NCI-H2196 treated with DMSO at 0.1 percent for 48 hours (cell line): ENCODE measurements at regions not wholly inside any gene's neighbourhood (a gene's known extent, or its start where the extent isn't known, plus 50 kb on each side); places are given as distances from the start of the nearest gene placed in this dataset.
"Not testable (repeated sequence)": the region's sequence is repeated elsewhere in the genome, so short reads cannot be mapped to it uniquely, and the experiment has no call there.

ENCODE experiments used
- DNase-seq: peaks from one replicate; lab custom pipeline; 2025; ENCODE audit not compliant: unreplicated experiment; lab: John Stamatoyannopoulos, UW

DNA sequence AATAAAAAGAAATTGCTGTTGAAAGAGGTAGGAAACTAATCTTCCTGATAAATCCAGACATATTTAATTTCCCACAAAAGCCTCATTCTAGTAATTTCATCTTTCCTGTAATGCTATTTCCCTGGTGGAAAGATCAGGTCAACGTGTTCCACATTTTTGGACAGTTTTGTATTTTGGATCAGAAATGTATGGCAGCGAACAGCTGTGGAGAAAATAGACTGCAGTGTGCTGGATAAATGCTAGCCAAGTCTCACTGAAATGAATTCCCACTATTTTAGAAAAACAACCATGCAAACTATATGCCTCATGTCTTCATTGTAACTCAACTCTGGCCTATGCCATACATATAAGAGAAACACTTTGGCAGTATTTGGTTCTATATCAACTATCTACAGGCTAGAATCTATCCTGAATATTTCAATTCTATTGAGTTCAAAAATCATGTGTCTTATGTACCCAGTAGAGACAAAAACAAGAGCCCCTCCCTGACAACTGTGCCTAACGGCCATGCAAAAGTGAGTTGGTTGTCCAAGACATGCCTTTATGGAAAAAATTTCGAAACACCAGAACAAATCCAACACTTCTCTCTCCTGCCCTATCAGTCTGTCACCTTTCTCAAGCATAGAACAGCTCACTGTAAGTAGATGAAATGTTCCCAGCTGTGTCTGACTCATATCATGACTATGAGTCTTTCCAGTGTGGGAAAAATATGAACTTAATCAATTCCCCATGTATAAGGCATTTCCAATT, 191.3 kb upstream of the NREP start:
- no peak for DNase-seq

DNA sequence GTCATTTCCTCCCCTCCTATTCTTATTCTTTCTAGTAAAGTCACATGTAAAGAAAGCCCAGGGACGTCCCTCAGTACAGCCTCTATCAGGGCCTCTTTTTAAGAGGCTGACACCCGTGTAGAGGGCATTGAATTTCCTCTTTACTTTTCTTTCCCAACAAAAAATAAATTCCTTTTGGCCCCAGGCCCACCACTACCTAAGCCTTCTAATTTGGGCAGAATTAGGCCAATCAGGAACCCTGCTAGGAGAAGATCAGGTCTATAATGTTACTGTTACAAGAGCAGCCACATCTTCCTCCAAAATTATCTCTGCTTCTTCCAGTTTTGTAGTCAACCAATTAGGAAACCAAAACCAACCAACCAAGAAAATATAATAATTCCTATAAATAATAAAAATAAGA, 189.6 kb upstream of the NREP start:
- DNase-seq, result no peak

DNA sequence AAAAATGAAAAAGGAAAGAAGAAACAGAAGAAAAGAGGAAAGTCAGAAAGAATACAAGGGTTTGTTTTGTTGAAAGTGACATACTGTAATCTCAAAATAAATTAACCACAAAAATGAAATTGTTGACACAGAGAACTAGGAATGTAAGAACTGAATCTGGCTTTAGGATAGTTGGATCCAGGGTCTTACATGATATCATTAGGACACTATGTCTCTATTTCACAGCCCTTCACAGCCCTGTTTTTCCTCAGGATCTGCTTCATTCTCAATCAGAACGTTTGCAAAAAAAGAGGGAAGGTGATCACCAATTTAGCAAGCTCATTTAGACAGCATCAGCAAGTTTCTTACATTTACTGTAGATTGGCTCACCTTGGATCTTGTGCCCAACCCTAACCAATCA, 188.5 kb upstream of the NREP start:
- DNase-seq, result no peak

DNA sequence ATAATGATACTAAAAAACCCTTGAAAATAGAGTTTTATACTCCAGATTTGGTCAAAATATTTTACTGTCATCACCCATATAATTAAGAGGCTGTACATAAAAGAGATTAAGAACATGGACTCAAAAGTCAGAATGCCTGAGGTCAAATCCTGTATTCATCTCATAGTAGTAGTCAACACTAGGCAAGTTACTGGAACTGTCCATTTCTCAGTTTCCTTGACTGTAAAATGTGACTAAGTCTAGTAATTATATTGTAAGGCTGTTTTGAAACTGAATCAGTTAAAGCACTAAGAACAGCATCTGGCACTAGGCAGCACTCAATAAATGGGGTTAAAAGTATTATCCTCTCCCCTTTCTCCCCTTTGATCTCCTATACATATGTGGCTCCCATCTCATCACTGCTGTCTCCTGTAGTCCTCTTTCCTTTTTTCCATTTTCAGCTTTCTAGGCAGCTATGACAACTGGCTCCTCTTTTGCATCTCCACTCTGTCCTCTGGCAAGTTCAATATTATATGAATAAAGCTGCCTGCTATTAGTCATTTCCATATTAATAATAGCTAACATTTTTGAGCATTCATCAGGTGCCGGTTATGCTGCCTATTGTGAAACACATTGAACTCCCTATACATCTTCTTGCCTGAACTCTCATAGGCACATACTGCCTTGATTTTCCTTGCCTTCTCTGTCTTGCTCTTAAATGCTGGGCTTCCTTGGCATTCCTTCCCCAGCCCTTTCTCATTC, 185.8 kb upstream of the NREP start:
- DNase-seq, result no peak

DNA sequence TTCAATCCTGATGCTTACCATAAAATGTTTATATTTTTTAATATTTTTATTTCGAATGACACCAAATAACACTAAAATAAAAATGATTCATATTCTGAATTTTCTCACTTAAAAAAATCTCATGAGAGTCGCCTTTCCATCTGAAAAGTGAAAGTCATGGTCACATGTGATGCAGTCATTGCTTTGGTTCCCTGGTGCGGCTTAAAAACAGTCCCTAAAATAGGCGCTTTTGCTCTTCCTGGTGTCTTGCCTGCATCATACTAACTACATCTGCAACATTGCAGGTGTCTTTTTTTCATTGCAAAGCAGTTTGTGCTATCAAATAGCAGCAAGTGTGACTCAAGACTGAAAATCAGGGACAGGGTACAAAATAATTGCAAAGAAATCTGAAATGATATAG, 185.2 kb upstream of the NREP start:
- DNase-seq, result no peak

DNA sequence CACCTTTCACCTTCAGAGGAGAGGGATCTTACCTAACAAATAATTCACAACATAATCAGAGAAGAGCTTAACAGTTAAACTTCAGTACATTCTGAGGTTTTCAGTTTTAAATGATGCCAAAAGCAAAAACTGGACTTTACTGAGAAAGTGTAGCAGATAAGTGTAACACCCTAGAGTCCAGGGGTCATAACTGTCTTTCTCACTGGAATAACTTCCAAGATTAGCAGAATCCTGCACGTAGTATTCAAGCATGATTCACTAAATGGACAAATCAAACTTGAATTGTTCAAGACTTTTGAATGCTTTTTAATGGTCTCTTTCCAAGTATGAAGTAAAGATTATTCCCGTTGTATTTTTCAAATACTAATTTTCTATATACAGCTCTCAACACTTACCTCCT, 180.1 kb upstream of the NREP start:
- DNase-seq, result no peak

DNA sequence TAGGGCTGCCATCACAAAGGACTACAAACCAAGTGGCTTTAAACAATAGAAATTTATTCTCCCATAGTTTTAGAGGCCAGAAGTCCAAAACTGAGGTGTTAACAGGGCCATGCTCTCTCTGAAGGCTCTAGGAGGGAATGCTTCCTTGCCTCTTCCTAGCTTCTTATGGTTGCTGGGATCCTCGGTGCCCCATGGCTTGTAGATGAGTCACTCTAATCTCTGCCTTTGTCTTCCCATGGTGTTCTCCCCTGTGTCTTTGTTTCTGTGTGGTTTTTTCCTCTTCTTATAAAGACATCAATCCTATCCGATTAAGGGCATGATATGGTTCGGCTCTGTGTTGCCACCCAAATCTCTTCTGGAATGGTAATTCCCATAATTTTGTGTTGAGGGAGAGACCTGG, 178.8 kb upstream of the NREP start:
- no peak for DNase-seq

DNA sequence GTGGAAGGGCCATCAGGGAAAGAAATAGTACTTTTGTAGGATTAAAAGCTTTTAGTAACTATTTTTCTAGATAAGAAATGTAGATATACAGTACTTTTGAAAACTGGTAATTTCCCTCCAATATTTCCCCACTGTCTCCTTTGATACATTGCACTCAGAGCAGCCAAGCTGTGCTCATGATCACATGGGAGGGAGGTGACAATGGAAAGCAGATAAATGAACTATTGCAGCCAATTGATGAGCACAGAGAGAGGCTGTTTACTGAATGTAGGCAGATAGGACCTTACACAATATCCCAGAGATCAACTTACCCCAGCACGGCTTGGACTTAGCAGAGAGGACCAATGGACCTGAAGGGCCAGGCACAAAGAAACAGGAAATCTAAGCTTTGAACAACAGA, 178.0 kb upstream of the NREP start:
- no peak for DNase-seq

DNA sequence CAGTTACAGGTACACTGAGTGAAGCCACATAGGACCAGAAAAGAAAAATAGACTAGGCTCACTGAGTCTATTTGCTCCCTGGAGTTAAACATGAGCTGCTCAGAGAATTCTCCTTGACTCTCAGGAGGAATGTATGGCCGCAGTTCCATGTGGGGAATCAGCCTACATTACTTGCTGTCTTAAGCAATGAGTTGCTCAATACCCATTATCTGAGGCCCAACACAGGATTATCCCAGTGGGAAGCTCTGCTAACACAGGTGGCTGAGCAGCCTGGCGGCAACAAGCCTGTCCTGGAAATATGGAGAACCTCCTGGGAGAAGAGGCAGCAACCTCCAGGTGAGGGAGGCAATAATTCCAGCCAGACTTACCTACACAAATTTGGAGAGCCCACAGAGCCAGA, 177.5 kb upstream of the NREP start:
- no peak for DNase-seq

DNA sequence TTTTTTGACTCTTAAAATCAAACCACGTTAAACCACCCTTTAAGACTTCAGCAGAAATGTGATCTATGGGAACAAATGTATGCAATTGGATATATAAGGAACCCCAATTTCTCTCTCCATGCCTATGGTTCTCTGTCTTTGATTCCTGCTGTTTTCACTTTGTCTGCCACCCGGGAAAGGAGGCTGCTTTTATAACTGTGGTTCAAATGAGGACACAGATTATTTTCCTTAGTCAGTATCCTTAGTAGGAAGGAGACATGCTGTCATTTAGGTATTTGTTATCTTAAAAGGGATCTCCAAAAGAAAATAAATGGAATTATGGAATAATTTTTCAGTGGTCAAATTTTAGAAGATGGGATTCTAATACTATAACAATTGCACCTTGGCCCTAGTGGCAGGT, 176.1 kb upstream of the NREP start:
- DNase-seq, result no peak

DNA sequence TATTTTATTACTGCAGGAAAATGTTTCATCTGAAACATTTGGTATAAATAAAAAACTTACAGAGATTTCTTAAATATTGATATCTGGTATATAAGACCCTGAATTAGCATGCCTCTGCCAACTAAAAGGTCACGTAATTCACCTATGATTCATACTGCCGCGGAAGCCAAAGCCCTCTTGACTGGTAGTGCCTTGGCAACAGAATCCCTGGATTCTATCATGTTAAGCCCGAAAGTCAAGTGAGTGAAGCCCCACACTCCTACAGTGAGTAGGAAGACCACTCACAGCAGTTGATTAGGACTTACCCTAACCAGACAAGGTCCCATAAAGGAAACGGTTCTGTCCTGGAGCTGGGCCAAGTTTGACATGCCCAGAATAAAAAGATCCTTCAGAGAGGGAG, 175.6 kb upstream of the NREP start:
- no peak for DNase-seq

DNA sequence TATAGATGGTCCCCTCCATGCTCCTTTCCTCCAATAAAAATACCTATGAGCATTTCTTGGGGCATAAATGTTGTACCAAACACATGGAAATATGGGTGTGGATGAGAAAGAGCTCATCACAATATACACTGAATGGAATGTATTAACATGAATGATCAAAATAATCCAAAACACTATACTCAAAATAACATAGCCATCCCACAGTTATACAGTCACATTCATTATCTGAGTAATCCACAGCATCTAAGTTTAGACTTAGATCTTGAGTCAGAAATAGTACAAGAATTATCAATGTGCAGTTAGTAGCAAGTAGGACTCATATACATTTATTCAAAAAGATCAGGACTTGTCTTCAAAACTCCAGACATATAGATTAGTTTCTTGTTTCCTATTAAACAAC, 175.2 kb upstream of the NREP start:
- no peak for DNase-seq

DNA sequence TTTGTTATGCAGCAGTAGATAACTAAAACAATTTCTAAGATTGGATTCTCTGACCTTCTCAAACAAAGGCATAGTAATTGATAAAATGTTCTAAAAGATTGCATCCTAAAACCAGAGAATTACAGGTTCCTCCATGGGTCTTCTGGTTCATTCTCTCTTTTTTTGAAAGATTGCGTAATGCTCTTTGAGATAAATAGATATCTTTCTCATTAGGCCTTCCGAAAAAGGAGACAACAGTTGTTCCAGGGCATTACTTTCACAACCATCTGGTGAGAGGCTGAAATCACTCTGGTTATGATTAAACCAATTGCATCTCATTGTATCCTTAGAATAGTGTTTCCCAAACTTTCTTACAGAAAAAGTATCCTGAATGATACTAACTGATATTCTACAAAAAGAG, 174.7 kb upstream of the NREP start:
- DNase-seq, result no peak

DNA sequence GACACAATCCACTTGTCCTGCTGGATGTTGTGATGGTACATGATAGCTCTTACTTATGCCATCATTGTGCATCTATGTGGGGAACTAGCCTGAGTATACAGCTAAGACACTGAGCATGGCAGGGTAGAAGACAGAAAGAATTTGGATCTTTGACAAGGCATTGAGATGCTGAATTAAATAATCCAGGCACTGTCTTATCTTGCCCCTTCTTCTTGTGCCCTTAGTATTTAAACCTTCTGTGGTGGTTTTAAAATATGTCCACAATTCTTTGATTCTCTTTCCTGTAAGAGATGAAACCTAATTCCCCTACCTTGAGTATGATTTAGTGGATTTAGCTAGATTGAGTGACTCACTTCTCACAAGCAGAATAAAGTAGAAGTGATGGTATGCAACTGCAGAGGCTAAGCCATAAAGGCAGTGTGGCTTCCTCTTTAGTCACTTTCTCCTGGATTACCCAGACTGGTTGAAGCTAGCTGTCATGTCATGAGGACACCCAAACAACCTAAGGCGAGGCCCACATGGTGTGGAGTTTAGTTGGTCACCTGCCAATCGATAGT, 174.0 kb upstream of the NREP start:
- no peak for DNase-seq

DNA sequence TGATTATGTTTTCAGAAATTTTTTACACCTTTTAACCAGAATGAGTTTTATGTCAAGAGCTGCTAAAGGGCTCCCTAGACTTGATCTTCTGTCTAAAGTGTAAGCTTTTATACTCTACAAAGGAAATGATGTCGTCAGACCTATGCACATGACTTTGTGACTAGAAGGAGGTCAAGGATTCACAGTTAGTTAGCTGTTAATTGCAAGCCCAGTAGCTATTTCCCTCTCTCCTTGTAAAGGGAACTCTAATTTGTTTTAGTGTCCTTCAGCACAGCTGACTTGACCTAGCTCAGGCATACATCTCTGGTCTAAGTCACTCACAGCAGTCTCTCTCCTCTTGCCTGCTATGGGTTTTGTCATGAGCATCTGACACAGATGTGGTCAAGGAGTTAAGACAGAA, 173.5 kb upstream of the NREP start:
- DNase-seq, result no peak

DNA sequence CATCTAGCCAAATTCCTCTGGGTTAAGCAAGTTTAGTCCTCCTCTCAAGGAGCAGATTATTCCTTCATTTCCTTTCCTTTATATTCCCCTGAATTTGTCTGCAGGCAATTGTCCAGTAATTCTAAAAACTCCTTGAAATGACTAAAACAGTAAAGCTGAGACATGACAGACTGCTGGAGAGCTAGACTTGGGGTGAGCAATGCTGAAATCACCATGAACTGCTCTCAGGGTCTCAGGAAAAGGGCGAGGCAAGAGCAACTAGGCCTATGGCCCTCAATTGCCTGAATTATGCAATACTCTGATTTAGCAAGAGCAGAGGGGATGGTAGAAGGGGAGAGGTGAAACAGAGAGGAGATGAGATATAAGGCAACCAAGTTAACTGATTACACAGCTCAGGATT, 172.9 kb upstream of the NREP start:
- DNase-seq, result no peak

DNA sequence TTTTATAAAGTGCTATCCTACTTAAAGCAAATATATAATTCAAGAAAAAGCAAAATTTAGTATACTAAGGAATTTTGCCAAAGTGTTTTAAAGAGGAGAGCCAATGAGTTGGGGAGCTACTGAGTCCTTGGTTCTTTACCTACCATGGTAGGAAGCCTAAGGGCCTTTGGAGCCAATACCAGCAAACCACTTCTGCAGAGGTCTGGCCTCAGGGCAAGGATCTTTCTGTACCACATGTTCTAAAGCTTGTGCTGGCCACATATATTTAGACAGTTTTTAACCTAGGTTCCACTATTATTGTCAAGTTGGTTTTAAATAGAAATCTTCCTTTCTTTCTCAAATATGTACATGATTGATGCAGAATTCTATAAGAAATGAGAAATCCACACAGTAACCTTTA, 172.3 kb upstream of the NREP start:
- no peak for DNase-seq

DNA sequence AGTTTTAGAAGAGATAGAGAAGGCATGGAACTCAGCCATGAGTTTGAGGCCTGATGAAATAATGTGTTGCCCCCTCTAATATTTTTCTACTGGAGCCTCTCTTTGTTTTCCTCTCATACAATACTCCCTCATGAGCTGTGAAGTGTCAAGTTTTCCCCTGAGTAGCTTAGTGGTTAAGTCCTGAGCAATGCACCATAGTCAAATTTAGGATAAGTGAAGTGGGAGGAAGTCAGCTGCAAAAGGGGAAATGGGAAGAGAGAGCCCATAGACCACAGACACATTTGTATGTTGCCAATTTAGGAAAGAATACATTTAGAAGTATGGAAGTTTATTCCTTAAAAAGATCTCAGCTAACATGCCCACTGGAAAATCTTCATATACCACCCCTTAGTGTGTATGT, 171.5 kb upstream of the NREP start:
- no peak for DNase-seq

DNA sequence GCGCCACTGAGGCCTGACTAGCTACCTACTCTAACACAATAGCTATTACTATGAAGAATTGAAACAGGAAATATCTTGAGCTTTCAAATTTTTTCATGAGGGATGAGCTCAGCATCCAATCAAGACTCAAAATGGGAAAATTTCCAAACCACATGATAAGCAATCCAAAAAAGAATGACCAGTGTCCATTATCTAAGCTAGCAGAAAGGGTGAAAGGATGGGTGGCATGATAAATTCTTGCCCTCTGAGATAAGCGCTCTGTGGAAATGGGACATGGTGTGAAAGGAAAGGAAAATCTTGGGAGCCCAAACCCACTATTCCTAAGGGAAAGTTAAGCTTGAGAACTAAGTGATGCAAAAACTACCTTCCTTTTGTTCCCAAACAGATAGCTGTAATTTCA, 170.2 kb upstream of the NREP start:
- DNase-seq, result no peak

DNA sequence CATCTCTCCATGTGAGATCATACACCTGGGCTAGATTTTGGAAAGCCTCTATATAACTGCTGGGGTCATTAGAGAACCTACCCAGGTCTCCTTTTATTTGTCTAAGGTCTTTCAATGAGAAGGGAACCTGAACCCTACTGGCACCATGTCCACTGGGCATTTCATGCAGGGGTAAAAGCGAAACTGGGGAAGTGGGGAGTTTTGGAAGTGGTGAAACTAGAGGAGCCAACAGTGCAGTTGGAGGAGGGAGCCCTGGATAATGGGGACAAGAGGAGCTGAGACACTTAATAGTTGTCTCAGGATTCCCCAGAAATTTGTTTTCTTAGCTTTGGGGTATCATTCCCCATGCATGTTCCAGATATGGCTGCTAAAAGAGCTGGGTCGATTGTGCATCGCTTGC, 169.0 kb upstream of the NREP start:
- DNase-seq, result no peak

DNA sequence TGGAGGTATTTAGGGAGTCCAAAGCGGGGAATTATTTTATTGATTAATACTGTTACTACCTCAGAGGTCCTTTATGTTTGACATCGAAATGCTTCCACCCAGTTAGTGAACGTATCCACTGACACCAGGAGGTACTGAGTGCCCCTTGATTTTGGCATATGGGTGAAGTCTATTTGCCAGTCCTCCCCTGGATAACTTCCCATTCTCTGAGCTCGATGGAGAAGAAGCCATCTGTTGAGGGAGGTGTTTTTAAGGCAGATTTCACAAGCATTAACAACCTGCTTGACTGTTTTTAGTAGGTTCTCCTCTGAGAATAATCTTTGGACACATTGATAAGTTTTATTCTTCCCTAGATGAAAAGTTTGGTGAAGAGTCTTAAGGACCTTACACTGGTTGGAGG, 165.3 kb upstream of the NREP start:
- no peak for DNase-seq

DNA sequence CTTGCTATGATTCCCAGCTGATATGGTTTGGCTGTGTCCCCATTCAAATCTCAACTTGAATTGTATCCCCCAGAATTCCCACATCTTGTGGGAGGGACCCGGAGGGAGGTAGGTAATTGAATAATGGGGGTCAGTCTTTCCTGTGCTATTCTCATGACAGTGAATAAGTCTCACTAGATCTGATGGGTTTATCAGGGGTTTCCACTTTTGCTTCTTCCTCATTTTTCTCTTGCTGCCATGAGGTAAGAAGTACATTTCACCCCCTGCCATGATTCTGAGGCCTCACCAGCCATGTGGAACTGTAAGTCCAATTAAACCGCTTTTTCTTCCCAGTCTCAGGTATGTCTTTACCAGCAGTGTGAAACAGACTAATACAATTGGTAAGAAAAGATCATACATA, 164.7 kb upstream of the NREP start:
- DNase-seq, result not testable (repeated sequence)
